HK-2 (cell line): ENCODE measurements at regions not wholly inside any gene's neighbourhood (a gene's known extent, or its start where the extent isn't known, plus 50 kb on each side); places are given as distances from the start of the nearest gene placed in this dataset.

ENCODE experiments used
- DNase-seq: peaks from one replicate; pipeline ENCODE4 v3.0.0-alpha.2; 2018; ENCODE audit not compliant: unreplicated experiment

GRCh38 chr9:89863141-89863540 is 258.3 kb downstream of the GADD45G start:
- DNase-seq, result no peak

GRCh38 chr9:89863837-89864236 is 259.0 kb downstream of the GADD45G start:
- DNase-seq, result no peak

GRCh38 chr9:89864257-89864656 is 259.4 kb downstream of the GADD45G start:
- no peak for DNase-seq

- DNase-seq, result no peak
Observed at GRCh38 chr9:89864731-89865130, 259.9 kb downstream of the GADD45G start.

GRCh38 chr9:89865357-89865756 is 260.5 kb downstream of the GADD45G start:
- no peak for DNase-seq

- DNase-seq, result no peak
Observed at GRCh38 chr9:89865981-89866380, 261.2 kb downstream of the GADD45G start.

GRCh38 chr9:89866701-89867100 is 261.9 kb downstream of the GADD45G start:
- no peak for DNase-seq

- no peak for DNase-seq
Observed at GRCh38 chr9:89868100-89868499, 263.3 kb downstream of the GADD45G start.

GRCh38 chr9:89869793-89870580 is 265.2 kb downstream of the GADD45G start:
- no peak for DNase-seq

- DNase-seq, result no peak
Observed at GRCh38 chr9:89871871-89872331, 267.1 kb downstream of the GADD45G start.

GRCh38 chr9:89872426-89872912 is 267.7 kb downstream of the GADD45G start:
- DNase-seq, result no peak

- no peak for DNase-seq
Observed at GRCh38 chr9:89872913-89873707, 268.3 kb downstream of the GADD45G start.

GRCh38 chr9:89873801-89874200 is 269.0 kb downstream of the GADD45G start:
- no peak for DNase-seq

- DNase-seq, result no peak
Observed at GRCh38 chr9:89874351-89875321, 269.8 kb downstream of the GADD45G start.

GRCh38 chr9:89877051-89878002 is 272.5 kb downstream of the GADD45G start:
- no peak for DNase-seq

GRCh38 chr9:89878003-89878411 is 273.2 kb downstream of the GADD45G start:
- no peak for DNase-seq

GRCh38 chr9:89878687-89879086 is 273.9 kb downstream of the GADD45G start:
- DNase-seq, result no peak

GRCh38 chr9:89879276-89879675 is 274.5 kb downstream of the GADD45G start:
- no peak for DNase-seq

GRCh38 chr9:89879701-89880100 is 274.9 kb downstream of the GADD45G start:
- no peak for DNase-seq

GRCh38 chr9:89880161-89880560 is 275.3 kb downstream of the GADD45G start:
- no peak for DNase-seq
